OCI-LY3 (cell line): ENCODE measurements at regions not wholly inside any gene's neighbourhood (a gene's known extent, or its start where the extent isn't known, plus 50 kb on each side); places are given as distances from the start of the nearest gene placed in this dataset.

Experiments used
- H2AFZ ChIP-seq: fragments of 200-600, 300-600 bp; shearing (Covaris generic); 2 replicates; pipeline ENCODE4 v1.6.0; 2014; ENCODE audit warnings: antibody characterized with exemption, low read depth, low read length
- H3K27ac ChIP-seq: fragments of 200-600, 300-600 bp; sonication (generic); 2 replicates; pipeline ENCODE4 v1.5.1; 2014; ENCODE audit warnings: mild to moderate bottlenecking, low read length, moderate library complexity, mixed read lengths
- H3K27me3 ChIP-seq: fragments of 200-600, 300-600 bp; sonication (generic); 2 replicates; pipeline ENCODE4 v1.6.1; 2014; ENCODE audit warnings: low read depth, low read length, mixed read lengths
- H3K36me3 ChIP-seq: fragments of 200-600, 300-600 bp; sonication (generic); replicated peaks from 2 replicates; pipeline ENCODE3; 2014; ENCODE audit warnings: low read depth, low read length, mixed read lengths
- H3K4me1 ChIP-seq: fragments of 300-600, 200-600 bp; sonication (generic); 2 replicates; pipeline ENCODE4 v1.6.1; 2014; ENCODE audit warnings: low read length, mixed read lengths
- H3K4me2 ChIP-seq: fragments of 200-600, 300-600 bp; sonication (generic); 2 replicates; pipeline ENCODE4 v1.6.1; 2014; ENCODE audit warnings: low read length, mixed read lengths
- H3K4me3 ChIP-seq: fragments of 300-600, 200-600 bp; sonication (generic); 2 replicates; pipeline ENCODE4 v1.5.1; 2014; ENCODE audit warnings: antibody characterized with exemption, mild to moderate bottlenecking, low read length, moderate library complexity
- H3K79me2 ChIP-seq: fragments of 300-600, 200-600 bp; shearing (Covaris generic); 2 replicates; pipeline ENCODE4 v1.6.1; 2014; ENCODE audit warnings: mild to moderate bottlenecking, low read length, mixed read lengths
- H3K9ac ChIP-seq: fragments of 300-600, 200-600 bp; shearing (Covaris generic); 2 replicates; pipeline ENCODE4 v1.6.0; 2014; ENCODE audit warnings: mild to moderate bottlenecking, low read length, moderate library complexity
- H3K9me3 ChIP-seq: fragments of 200-600, 300-600 bp; shearing (Covaris generic); 2 replicates; pipeline ENCODE4 v1.6.1; 2014; ENCODE audit warnings: low read length, mixed read lengths; ENCODE audit not compliant: insufficient read depth
- H4K20me1 ChIP-seq: fragments of 200-600, 300-600 bp; sonication (generic); 2 replicates; pipeline ENCODE4 v1.6.1; 2016; ENCODE audit warnings: low read length, mixed read lengths; ENCODE audit not compliant: insufficient read depth
- EZH2phosphoT487 ChIP-seq: fragments of 200-600 bp; shearing (Covaris generic); IDR thresholded peaks from 2 replicates; pipeline ENCODE4 v1.6.1; 2018; ENCODE audit warnings: antibody characterized with exemption, mixed run types, low read depth
- TF ChIP-seq, protein P1 (sequence below): fragments of 200-600, 300-600 bp; sonication (generic); IDR thresholded peaks from 2 replicates; pipeline ENCODE4 v1.5.1; 2014; ENCODE audit warnings: antibody characterized with exemption, low read length, low read depth

DNA sequence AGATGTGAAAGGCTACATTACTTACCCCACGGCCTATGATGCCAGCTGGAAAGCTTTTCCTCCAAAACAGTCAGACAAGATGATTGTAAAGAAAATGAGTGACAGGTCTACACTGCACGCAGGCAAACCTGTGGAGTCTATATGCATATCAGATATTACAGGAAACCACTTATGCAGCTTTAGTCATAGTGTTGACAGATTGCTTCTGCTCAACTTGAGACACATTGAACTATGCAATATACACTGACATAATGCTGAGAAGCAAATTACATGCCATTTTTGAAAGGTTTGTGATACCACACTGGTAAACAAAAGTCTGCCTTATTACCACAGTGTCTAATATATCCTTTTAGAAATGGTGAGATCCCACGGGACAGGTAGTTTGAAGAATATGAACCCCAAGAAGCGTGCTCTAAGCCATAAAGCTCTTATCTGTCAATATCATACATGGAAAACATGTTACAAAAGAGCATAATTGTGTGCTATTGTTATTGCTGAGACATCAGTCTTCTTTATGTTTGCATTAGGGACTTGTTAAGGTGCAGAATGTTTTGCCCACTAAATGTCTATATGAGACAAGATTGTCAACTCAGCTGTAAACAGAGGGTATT is 1835.8 kb upstream of the TENM3 start:
- Histone ChIP-seq H4K20me1 (no peaks in the 10 kb centered on the region), H2AFZ (no peak overlapping the region), H3K79me2 (no peaks in the 10 kb centered on the region), H3K4me2 (no peak overlapping the region), H3K9me3 (no peaks in the 10 kb centered on the region), H3K27me3 (no peaks in the 10 kb centered on the region), H3K27ac (no peak overlapping the region), H3K9ac (no peak overlapping the region), H3K36me3 (no peaks in the 10 kb centered on the region), H3K4me1 (no peaks in the 10 kb centered on the region), H3K4me3 (no peak overlapping the region)
- TF ChIP-seq, protein P1, sequence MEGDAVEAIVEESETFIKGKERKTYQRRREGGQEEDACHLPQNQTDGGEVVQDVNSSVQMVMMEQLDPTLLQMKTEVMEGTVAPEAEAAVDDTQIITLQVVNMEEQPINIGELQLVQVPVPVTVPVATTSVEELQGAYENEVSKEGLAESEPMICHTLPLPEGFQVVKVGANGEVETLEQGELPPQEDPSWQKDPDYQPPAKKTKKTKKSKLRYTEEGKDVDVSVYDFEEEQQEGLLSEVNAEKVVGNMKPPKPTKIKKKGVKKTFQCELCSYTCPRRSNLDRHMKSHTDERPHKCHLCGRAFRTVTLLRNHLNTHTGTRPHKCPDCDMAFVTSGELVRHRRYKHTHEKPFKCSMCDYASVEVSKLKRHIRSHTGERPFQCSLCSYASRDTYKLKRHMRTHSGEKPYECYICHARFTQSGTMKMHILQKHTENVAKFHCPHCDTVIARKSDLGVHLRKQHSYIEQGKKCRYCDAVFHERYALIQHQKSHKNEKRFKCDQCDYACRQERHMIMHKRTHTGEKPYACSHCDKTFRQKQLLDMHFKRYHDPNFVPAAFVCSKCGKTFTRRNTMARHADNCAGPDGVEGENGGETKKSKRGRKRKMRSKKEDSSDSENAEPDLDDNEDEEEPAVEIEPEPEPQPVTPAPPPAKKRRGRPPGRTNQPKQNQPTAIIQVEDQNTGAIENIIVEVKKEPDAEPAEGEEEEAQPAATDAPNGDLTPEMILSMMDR, result no peak
- no peak for TF ChIP-seq EZH2phosphoT487

DNA sequence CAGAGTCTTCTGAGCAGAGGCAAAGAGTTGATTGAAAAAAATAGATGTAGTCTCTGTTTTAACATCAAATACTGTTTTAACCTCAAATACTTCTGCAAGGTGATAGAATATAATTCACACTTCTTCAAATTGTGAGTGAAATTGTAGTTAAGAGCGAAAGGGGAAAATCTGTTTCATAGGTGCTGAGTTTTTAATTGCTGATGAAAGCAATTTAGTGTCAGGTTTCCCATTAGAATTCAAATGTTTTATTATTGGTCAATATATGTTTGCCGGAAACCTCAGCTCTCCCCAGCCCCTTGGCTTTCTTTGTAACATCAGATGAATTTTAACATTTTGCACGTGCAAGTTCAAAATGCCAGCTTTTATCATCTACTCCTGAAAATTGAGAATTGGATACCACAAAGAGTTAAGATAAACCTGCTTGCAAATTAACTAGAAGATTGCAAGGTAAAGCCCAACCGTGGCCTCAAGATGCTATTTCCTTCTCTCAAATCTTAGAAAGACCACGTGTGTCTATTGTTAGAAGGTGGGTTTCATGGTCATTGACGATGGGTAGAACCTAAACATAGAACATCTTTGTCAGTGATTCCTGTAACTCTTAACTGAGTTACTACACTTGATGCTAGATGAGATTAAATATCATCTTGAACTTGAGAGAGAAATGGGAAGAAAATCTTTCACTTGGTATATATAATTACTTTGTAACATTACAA is 1824.2 kb upstream of the TENM3 start:
- Histone ChIP-seq H3K79me2 (no peaks in the 10 kb centered on the region), H2AFZ (no peak overlapping the region), H3K4me2 (no peak overlapping the region), H3K4me1 (no peaks in the 10 kb centered on the region), H4K20me1 (no peaks in the 10 kb centered on the region), H3K9me3 (no peaks in the 10 kb centered on the region), H3K4me3 (no peak overlapping the region), H3K27me3 (no peaks in the 10 kb centered on the region), H3K9ac (no peak overlapping the region), H3K27ac (no peak overlapping the region), H3K36me3 (no peaks in the 10 kb centered on the region)
- no peak for TF ChIP-seq EZH2phosphoT487
- TF ChIP-seq, protein P1, result no peak

GRCh38 chr4:180422989-180423711 is 1820.1 kb upstream of the TENM3 start:
- H2AFZ ChIP-seq, result no peak overlapping the region
- no peak overlapping the region for H3K4me2 ChIP-seq
- H3K9ac ChIP-seq, result no peak overlapping the region
- no peak overlapping the region for H3K27ac ChIP-seq
- H4K20me1 ChIP-seq, result no peaks in the 10 kb centered on the region
- no peaks in the 10 kb centered on the region for H3K4me1 ChIP-seq
- H3K9me3 ChIP-seq, result no peaks in the 10 kb centered on the region
- H3K36me3 ChIP-seq, result no peaks in the 10 kb centered on the region
- H3K4me3 ChIP-seq, result no peak overlapping the region
- no peaks in the 10 kb centered on the region for H3K27me3 ChIP-seq
- TF ChIP-seq, protein P1, result no peak
- no peak for TF ChIP-seq EZH2phosphoT487
- H3K79me2 ChIP-seq, result no peaks in the 10 kb centered on the region

- TF ChIP-seq, protein P1, result no peak
- no peak overlapping the region for H3K4me2 ChIP-seq
- no peaks in the 10 kb centered on the region for H4K20me1 ChIP-seq
- H3K36me3 ChIP-seq, result no peaks in the 10 kb centered on the region
- no peaks in the 10 kb centered on the region for H3K9me3 ChIP-seq
- no peaks in the 10 kb centered on the region for H3K79me2 ChIP-seq
- no peak overlapping the region for H3K27ac ChIP-seq
- H3K4me1 ChIP-seq, result no peaks in the 10 kb centered on the region
- H2AFZ ChIP-seq, result no peak overlapping the region
- no peak overlapping the region for H3K9ac ChIP-seq
- H3K27me3 ChIP-seq, result no peaks in the 10 kb centered on the region
- no peak overlapping the region for H3K4me3 ChIP-seq
These were observed 1819.5 kb upstream of the TENM3 start for GRCh38 chr4:180423712-180424057.
